Left lung (tissue), 4 donors: ENCODE measurements at regions not wholly inside any gene's neighbourhood (a gene's known extent, or its start where the extent isn't known, plus 50 kb on each side); places are given as distances from the start of the nearest gene placed in this dataset.
A peak's percentile ranks its signal among the peaks of the same experiment; 100 is the strongest.
"Not testable (repeated sequence)": the region's sequence is repeated elsewhere in the genome, so short reads cannot be mapped to it uniquely, and the experiment has no call there.

Experiments used
- ATAC-seq: fragments of 200-7000 bp; cut with Tn5 transposase; one replicate; pipeline ENCODE4 v1.9.1; 2020; ENCODE audit warnings: moderate library complexity
- DNase-seq, 4 donors: peaks; one replicate each; pipeline ENCODE4 v3.0.0-alpha.2; 2013 to 2020
- H3K27ac ChIP-seq, 2 donors: fragments of 200-600 bp; sonication (generic) in 1 of 2; one replicate each; pipeline versions ENCODE4 v1.5.0 to v1.8.0; 2020 to 2021
- H3K27me3 ChIP-seq, 2 donors: fragments of 200-600 bp; sonication (generic) in 1 of 2; one replicate each; pipeline versions ENCODE4 v1.5.0 to v1.8.0; 2020 to 2021
- H3K36me3 ChIP-seq, 2 donors: fragments of 200-600 bp; sonication (generic) in 1 of 2; one replicate each; pipeline versions ENCODE4 v1.5.0 to v1.8.0; 2020 to 2021
- H3K4me1 ChIP-seq, 2 donors: fragments of 200-600 bp; one replicate each; pipeline ENCODE4 v1.8.0; 2021
- H3K4me3 ChIP-seq, 2 donors: fragments of 200-600 bp; sonication (generic) in 1 of 2; one replicate each; pipeline versions ENCODE4 v1.5.0 to v1.8.0; 2020 to 2021; ENCODE audit warnings: mild to moderate bottlenecking in 1 of 2
- H3K9me3 ChIP-seq, 2 donors: fragments of 200-600 bp; sonication (generic) in 1 of 2; one replicate each; pipeline versions ENCODE4 v1.5.0 to v1.8.0; 2020 to 2021
- intact Hi-C, 2 donors: fragments of 100-400 bp; cut with DNase I; formaldehyde crosslinking; loops; one replicate each; pipeline versions ENCODE4 v1.11.2 to v1.14.2; 2022
- TF ChIP-seq, protein P1 (sequence below), 2 donors: fragments of 200-600 bp; sonication (generic) in 1 of 2; IDR thresholded peaks; one replicate each; pipeline versions ENCODE4 v1.5.0 to v1.8.0; 2021; ENCODE audit warnings: antibody characterized with exemption in 2 of 2
- donor health status: DM: no; HTN: yes; CAD: no.
- donor health status: DM: no; HTN: no; CAD: no.

DNA sequence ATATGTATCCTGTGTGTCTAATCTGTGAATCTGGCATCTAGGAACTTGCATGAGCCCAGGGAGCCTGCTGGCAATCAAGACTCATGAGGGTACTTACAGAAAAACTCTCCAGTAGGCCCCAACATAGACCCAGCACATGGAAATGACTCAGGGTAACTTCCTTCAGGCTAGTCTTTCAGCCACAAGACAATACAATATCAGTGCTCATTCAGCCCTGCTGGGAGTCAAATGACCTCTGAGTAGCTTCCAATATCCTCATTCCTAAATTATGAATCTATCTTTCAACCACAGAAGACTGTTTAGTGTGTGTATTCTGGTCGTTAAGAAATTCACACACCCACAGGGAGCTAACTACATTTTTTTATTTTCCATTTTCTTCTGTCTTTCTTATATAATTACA lies 1273.0 kb downstream of the EFNA5 start:
- ATAC-seq (peak; percentile 45), DNase-seq (no peak)
- H3K36me3 ChIP-seq, result no peaks in the 10 kb centered on the region
- H3K4me1 ChIP-seq, result no peaks in the 10 kb centered on the region
- intact Hi-C loops, result no loop called here
- H3K27me3 ChIP-seq, result no peaks in the 10 kb centered on the region
- no peak overlapping the region for H3K4me3 ChIP-seq
- no peaks in the 10 kb centered on the region for H3K9me3 ChIP-seq
- TF ChIP-seq, protein P1, sequence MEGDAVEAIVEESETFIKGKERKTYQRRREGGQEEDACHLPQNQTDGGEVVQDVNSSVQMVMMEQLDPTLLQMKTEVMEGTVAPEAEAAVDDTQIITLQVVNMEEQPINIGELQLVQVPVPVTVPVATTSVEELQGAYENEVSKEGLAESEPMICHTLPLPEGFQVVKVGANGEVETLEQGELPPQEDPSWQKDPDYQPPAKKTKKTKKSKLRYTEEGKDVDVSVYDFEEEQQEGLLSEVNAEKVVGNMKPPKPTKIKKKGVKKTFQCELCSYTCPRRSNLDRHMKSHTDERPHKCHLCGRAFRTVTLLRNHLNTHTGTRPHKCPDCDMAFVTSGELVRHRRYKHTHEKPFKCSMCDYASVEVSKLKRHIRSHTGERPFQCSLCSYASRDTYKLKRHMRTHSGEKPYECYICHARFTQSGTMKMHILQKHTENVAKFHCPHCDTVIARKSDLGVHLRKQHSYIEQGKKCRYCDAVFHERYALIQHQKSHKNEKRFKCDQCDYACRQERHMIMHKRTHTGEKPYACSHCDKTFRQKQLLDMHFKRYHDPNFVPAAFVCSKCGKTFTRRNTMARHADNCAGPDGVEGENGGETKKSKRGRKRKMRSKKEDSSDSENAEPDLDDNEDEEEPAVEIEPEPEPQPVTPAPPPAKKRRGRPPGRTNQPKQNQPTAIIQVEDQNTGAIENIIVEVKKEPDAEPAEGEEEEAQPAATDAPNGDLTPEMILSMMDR (IDR thresholded peaks at IDR 0.05), result no peak
- H3K27ac ChIP-seq, result no peak overlapping the region

DNA sequence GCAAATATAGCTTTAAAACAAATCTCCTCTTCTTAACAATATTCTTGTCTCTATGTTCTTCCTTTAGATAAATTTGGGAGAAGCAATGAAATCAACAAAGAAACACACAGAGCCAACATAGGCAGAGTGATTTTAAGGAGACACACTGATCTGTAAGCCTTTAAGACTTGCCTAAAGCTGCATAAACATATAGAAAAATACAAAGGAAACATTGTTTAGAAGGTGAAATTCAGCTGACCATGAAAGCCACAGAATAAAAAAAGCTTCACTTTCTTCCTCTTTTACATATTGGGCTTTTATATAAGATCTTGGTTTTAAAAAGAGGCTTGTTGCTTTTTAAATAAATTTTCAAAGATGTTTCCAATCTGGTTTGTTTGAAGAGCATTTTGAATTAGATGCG lies 1277.5 kb downstream of the EFNA5 start:
- H3K4me3 ChIP-seq, result no peak overlapping the region
- no peaks in the 10 kb centered on the region for H3K36me3 ChIP-seq
- no peaks in the 10 kb centered on the region for H3K9me3 ChIP-seq
- TF ChIP-seq, protein P1 (IDR thresholded peaks at IDR 0.05), result no peak
- H3K27ac ChIP-seq, result no peak overlapping the region
- H3K27me3 ChIP-seq, result no peaks in the 10 kb centered on the region
- intact Hi-C loops, result no loop called here
- DNase-seq, result no peak
- H3K4me1 ChIP-seq, result no peaks in the 10 kb centered on the region
- no peak for ATAC-seq

DNA sequence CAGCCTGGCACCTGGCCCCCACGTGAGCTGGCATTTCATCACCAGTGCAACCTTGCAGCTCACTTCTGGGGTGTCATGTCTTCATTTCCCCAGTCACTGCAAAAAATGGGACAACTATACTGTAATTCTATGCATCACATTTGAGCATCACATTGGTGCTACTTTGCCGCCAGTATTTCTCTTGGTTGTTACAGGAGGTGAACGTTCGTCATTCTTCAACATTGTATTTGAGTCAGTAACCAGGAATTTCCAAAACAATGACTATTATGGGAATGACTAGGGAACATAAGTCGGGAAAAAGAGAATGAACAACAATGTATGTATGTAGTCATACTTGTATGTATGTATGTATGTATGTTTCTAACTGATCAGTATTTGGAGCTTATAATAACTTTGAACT lies 1278.0 kb downstream of the EFNA5 start:
- TF ChIP-seq, protein P1 (IDR thresholded peaks at IDR 0.05), result no peak
- no peaks in the 10 kb centered on the region for H3K4me1 ChIP-seq
- no peak for DNase-seq
- intact Hi-C loops, result no loop called here
- H3K27me3 ChIP-seq, result no peaks in the 10 kb centered on the region
- no peak overlapping the region for H3K27ac ChIP-seq
- ATAC-seq, result no peak
- H3K4me3 ChIP-seq, result no peak overlapping the region
- H3K9me3 ChIP-seq, result no peaks in the 10 kb centered on the region
- H3K36me3 ChIP-seq, result no peaks in the 10 kb centered on the region

DNA sequence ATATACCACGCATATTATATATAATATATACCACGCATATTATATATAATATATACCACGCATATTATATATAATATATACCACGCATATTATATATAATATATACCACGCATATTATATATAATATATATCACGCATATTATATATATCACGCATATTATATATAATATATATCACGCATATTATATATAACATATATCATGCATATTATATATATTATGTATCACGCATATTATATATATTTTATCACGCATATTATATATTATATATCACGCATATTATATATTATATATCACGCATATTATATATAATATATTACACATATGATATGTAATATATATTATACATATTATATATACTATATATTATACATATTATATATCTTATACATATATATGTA lies 1283.0 kb downstream of the EFNA5 start:
- H3K4me3 ChIP-seq, H3K4me1 ChIP-seq, H3K27me3 ChIP-seq, H3K36me3 ChIP-seq, DNase-seq, intact Hi-C loops, H3K27ac ChIP-seq, H3K9me3 ChIP-seq, ATAC-seq: not testable (repeated sequence)

DNA sequence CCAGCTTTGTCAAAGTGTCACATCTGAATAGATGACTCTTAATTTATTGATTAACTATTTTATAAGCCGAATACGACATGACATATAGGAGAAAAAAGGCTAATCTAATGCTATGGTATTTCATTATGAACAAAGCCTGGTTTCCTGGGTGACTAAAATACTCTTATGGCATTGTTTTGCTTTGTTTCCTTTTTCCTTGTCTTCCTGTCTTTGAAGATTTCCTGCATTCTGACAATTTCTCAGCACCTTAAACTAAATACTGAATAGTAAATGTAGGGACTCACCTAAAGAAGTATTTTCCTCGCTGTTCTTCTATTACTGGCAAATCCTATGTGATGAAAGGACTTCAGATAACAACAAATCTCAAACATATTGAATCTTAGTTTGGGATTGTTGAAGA lies 1284.5 kb downstream of the EFNA5 start:
- TF ChIP-seq, protein P1 (IDR thresholded peaks at IDR 0.05), result no peak
- no peaks in the 10 kb centered on the region for H3K36me3 ChIP-seq
- no peak overlapping the region for H3K4me3 ChIP-seq
- H3K27me3 ChIP-seq, result no peaks in the 10 kb centered on the region
- ATAC-seq, result no peak
- no peak overlapping the region for H3K27ac ChIP-seq
- H3K9me3 ChIP-seq, result no peaks in the 10 kb centered on the region
- intact Hi-C loops, result no loop called here
- DNase-seq, result no peak
- H3K4me1 ChIP-seq, result no peaks in the 10 kb centered on the region

DNA sequence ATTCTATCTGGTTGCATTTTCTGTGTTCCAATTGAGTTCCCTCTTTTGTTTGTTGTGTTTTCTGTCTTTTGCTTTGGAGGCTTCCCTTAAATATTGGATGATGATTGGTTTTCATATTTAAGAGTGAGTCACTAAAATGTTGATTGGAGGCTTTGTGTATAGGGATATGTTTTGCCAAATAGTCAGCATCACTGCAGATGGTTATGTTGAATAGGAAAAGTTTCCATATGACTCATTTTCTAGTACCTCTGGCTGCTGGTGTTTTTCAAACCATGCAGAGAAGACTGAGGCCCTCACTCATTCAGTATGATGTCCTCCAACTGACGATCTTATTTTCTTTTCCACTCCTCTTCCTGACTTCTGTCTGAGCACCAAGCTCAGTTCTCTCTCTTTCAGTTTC lies 1290.0 kb downstream of the EFNA5 start:
- no peaks in the 10 kb centered on the region for H3K27me3 ChIP-seq
- intact Hi-C loops, result no loop called here
- TF ChIP-seq, protein P1 (IDR thresholded peaks at IDR 0.05), result no peak
- ATAC-seq (no peak), DNase-seq (no peak)
- H3K4me3 ChIP-seq, result no peak overlapping the region
- H3K9me3 ChIP-seq, result no peaks in the 10 kb centered on the region
- H3K27ac ChIP-seq, result no peak overlapping the region
- no peaks in the 10 kb centered on the region for H3K4me1 ChIP-seq
- H3K36me3 ChIP-seq, result no peaks in the 10 kb centered on the region
